Amniotic epithelial cell (primary cell): ENCODE measurements at regions not wholly inside any gene's neighbourhood (a gene's known extent, or its start where the extent isn't known, plus 50 kb on each side); places are given as distances from the start of the nearest gene placed in this dataset.
"Not testable (repeated sequence)": the region's sequence is repeated elsewhere in the genome, so short reads cannot be mapped to it uniquely, and the experiment has no call there.

ENCODE experiments used
- DNase-seq: peaks from one replicate; pipeline ENCODE4 v3.0.0-alpha.2; 2010; ENCODE audit warnings: low read depth

GRCh38 chr14:105760691-105761344 lies 234.4 kb downstream of the TMEM121 start:
- no peak for DNase-seq

- not testable (repeated sequence) for DNase-seq
These were observed 235.0 kb downstream of the TMEM121 start for GRCh38 chr14:105761345-105761740.

GRCh38 chr14:105761842-105762241 lies 235.5 kb downstream of the TMEM121 start:
- DNase-seq, result no peak

GRCh38 chr14:105762262-105762661 lies 235.9 kb downstream of the TMEM121 start:
- not testable (repeated sequence) for DNase-seq

- not testable (repeated sequence) for DNase-seq
These were observed 238.0 kb downstream of the TMEM121 start for GRCh38 chr14:105764254-105764901.

GRCh38 chr14:105765072-105765825 lies 238.9 kb downstream of the TMEM121 start:
- not testable (repeated sequence) for DNase-seq

GRCh38 chr14:105765893-105766614 lies 239.7 kb downstream of the TMEM121 start:
- DNase-seq, result no peak

GRCh38 chr14:105767315-105767714 lies 240.9 kb downstream of the TMEM121 start:
- no peak for DNase-seq

GRCh38 chr14:105768039-105768438 lies 241.7 kb downstream of the TMEM121 start:
- DNase-seq, result not testable (repeated sequence)

- not testable (repeated sequence) for DNase-seq
These were observed 242.8 kb downstream of the TMEM121 start for GRCh38 chr14:105769061-105769730.

GRCh38 chr14:105770619-105771216 lies 244.3 kb downstream of the TMEM121 start:
- not testable (repeated sequence) for DNase-seq

- not testable (repeated sequence) for DNase-seq
These were observed 245.2 kb downstream of the TMEM121 start for GRCh38 chr14:105771261-105772226.

GRCh38 chr14:105772710-105773250 lies 246.4 kb downstream of the TMEM121 start:
- not testable (repeated sequence) for DNase-seq

- DNase-seq, result no peak
These were observed 247.2 kb downstream of the TMEM121 start for GRCh38 chr14:105773584-105773983.

- no peak for DNase-seq
These were observed 247.6 kb downstream of the TMEM121 start for GRCh38 chr14:105774001-105774400.

GRCh38 chr14:105774585-105775348 lies 248.4 kb downstream of the TMEM121 start:
- not testable (repeated sequence) for DNase-seq

- DNase-seq, result not testable (repeated sequence)
These were observed 249.1 kb downstream of the TMEM121 start for GRCh38 chr14:105775349-105775923.

GRCh38 chr14:105776112-105776511 lies 249.7 kb downstream of the TMEM121 start:
- not testable (repeated sequence) for DNase-seq

- no peak for DNase-seq
These were observed 250.5 kb downstream of the TMEM121 start for GRCh38 chr14:105776924-105777323.
